ENCODE measurements at regions not wholly inside any gene's neighbourhood (a gene's known extent, or its start where the extent isn't known, plus 50 kb on each side); places are given as distances from the start of the nearest gene placed in this dataset.

GRCh38 chr3:31389939-31390338 is 142.8 kb upstream of the STT3B start:
- Histone ChIP-seq H3K4me1 (ENCODE audit: control insufficient read depth in 1 of 2, insufficient read depth in 2 of 2, low read length in 2 of 2) (no peaks in the 10 kb centered on the region), H3K18ac (ENCODE audit: low read length) (no peak overlapping the region), H3K36me3 (ENCODE audit: control insufficient read depth in 1 of 2, insufficient read depth in 2 of 2, low read length in 2 of 2) (no peaks in the 10 kb centered on the region), H3K27me3 (ENCODE audit: insufficient read depth, low read length) (no peaks in the 10 kb centered on the region), H2AFZ (ENCODE audit: insufficient read depth, low read length, poor library complexity) (no peak overlapping the region), H3K79me2 (ENCODE audit: control insufficient read depth, insufficient read depth, low read length, poor library complexity) (no peaks in the 10 kb centered on the region), H4K91ac (ENCODE audit: low read depth, low read length) (no peak overlapping the region), H2BK12ac (ENCODE audit: low read length) (no peak overlapping the region), H3K4me3 (ENCODE audit: low read depth, low read length) (no peak overlapping the region), H3K9me3 (ENCODE audit: insufficient read depth, low read depth, low read length) (no peaks in the 10 kb centered on the region), H3K9ac (ENCODE audit: low read length) (no peak overlapping the region), H2AK5ac (ENCODE audit: low read length) (no peak overlapping the region), H3K79me1 (ENCODE audit: low read length) (no peaks in the 10 kb centered on the region), H3K14ac (ENCODE audit: low read length) (no peak overlapping the region), H3K27ac (ENCODE audit: low read depth, low read length) (no peak overlapping the region), H4K8ac (ENCODE audit: low read depth, low read length) (no peak overlapping the region), H2BK5ac (ENCODE audit: low read depth, low read length, poor library complexity) (no peak overlapping the region), H4K12ac (ENCODE audit: low read depth, low read length) (no peak overlapping the region), H3K4me2 (ENCODE audit: low read length) (no peak overlapping the region), H2BK120ac (ENCODE audit: insufficient read depth, low read length, poor library complexity) (no peak overlapping the region), H3K23ac (ENCODE audit: low read length) (no peak overlapping the region), H3K4ac (ENCODE audit: low read depth, low read length) (no peak overlapping the region)
- no peak for DNase-seq
- WGBS (ENCODE audit: extremely low coverage, insufficient coverage, insufficient read length), result no CpG with 5 or more reads among the region's 1 CpG

- Histone ChIP-seq H4K12ac (ENCODE audit: low read depth, low read length) (no peak overlapping the region), H3K27ac (ENCODE audit: low read depth, low read length) (no peak overlapping the region), H2AFZ (ENCODE audit: insufficient read depth, low read length, poor library complexity) (no peak overlapping the region), H2BK120ac (ENCODE audit: insufficient read depth, low read length, poor library complexity) (no peak overlapping the region), H2BK12ac (ENCODE audit: low read length) (no peak overlapping the region), H3K9me3 (ENCODE audit: insufficient read depth, low read depth, low read length) (no peaks in the 10 kb centered on the region), H3K79me2 (ENCODE audit: control insufficient read depth, insufficient read depth, low read length, poor library complexity) (no peaks in the 10 kb centered on the region), H3K14ac (ENCODE audit: low read length) (no peak overlapping the region), H2BK5ac (ENCODE audit: low read depth, low read length, poor library complexity) (no peak overlapping the region), H3K18ac (ENCODE audit: low read length) (no peak overlapping the region), H3K4ac (ENCODE audit: low read depth, low read length) (no peak overlapping the region), H2AK5ac (ENCODE audit: low read length) (no peak overlapping the region), H3K4me2 (ENCODE audit: low read length) (no peak overlapping the region), H3K36me3 (ENCODE audit: control insufficient read depth in 1 of 2, insufficient read depth in 2 of 2, low read length in 2 of 2) (no peaks in the 10 kb centered on the region), H3K4me3 (ENCODE audit: low read depth, low read length) (no peak overlapping the region), H3K27me3 (ENCODE audit: insufficient read depth, low read length) (no peaks in the 10 kb centered on the region), H3K4me1 (ENCODE audit: control insufficient read depth in 1 of 2, insufficient read depth in 2 of 2, low read length in 2 of 2) (no peaks in the 10 kb centered on the region), H4K8ac (ENCODE audit: low read depth, low read length) (no peak overlapping the region), H3K9ac (ENCODE audit: low read length) (no peak overlapping the region), H4K91ac (ENCODE audit: low read depth, low read length) (no peak overlapping the region), H3K23ac (ENCODE audit: low read length) (no peak overlapping the region), H3K79me1 (ENCODE audit: low read length) (no peaks in the 10 kb centered on the region)
- no CpG with 5 or more reads among the region's 2 CpGs for WGBS (ENCODE audit: extremely low coverage, insufficient coverage, insufficient read length)
- no peak for DNase-seq
Observed at GRCh38 chr3:31390466-31390865, 142.3 kb upstream of the STT3B start.

GRCh38 chr3:31391150-31391549 is 141.6 kb upstream of the STT3B start:
- no peaks in the 10 kb centered on the region for H3K27me3 ChIP-seq (ENCODE audit: insufficient read depth, low read length)
- no peaks in the 10 kb centered on the region for H3K79me1 ChIP-seq (ENCODE audit: low read length)
- no peak overlapping the region for H3K9ac ChIP-seq (ENCODE audit: low read length)
- no peak overlapping the region for H3K18ac ChIP-seq (ENCODE audit: low read length)
- no peak overlapping the region for H2AFZ ChIP-seq (ENCODE audit: insufficient read depth, low read length, poor library complexity)
- no peak overlapping the region for H3K4me3 ChIP-seq (ENCODE audit: low read depth, low read length)
- no peak overlapping the region for H3K4ac ChIP-seq (ENCODE audit: low read depth, low read length)
- no peak overlapping the region for H4K8ac ChIP-seq (ENCODE audit: low read depth, low read length)
- H2AK5ac ChIP-seq (ENCODE audit: low read length), result no peak overlapping the region
- H2BK12ac ChIP-seq (ENCODE audit: low read length), result no peak overlapping the region
- no peaks in the 10 kb centered on the region for H3K36me3 ChIP-seq (ENCODE audit: control insufficient read depth in 1 of 2, insufficient read depth in 2 of 2, low read length in 2 of 2)
- H4K91ac ChIP-seq (ENCODE audit: low read depth, low read length), result no peak overlapping the region
- H3K79me2 ChIP-seq (ENCODE audit: control insufficient read depth, insufficient read depth, low read length, poor library complexity), result no peaks in the 10 kb centered on the region
- no peak overlapping the region for H3K27ac ChIP-seq (ENCODE audit: low read depth, low read length)
- H3K4me1 ChIP-seq (ENCODE audit: control insufficient read depth in 1 of 2, insufficient read depth in 2 of 2, low read length in 2 of 2), result no peaks in the 10 kb centered on the region
- H4K12ac ChIP-seq (ENCODE audit: low read depth, low read length), result no peak overlapping the region
- no peak overlapping the region for H3K14ac ChIP-seq (ENCODE audit: low read length)
- no peak overlapping the region for H3K4me2 ChIP-seq (ENCODE audit: low read length)
- WGBS (ENCODE audit: extremely low coverage, insufficient coverage, insufficient read length), result no CpG with 5 or more reads among the region's 3 CpGs
- no peak overlapping the region for H3K23ac ChIP-seq (ENCODE audit: low read length)
- no peak for DNase-seq
- no peak overlapping the region for H2BK5ac ChIP-seq (ENCODE audit: low read depth, low read length, poor library complexity)
- H3K9me3 ChIP-seq (ENCODE audit: insufficient read depth, low read depth, low read length), result no peaks in the 10 kb centered on the region
- H2BK120ac ChIP-seq (ENCODE audit: insufficient read depth, low read length, poor library complexity), result no peak overlapping the region

GRCh38 chr3:31392568-31392967 is 140.2 kb upstream of the STT3B start:
- DNase-seq, result no peak
- H3K23ac ChIP-seq (ENCODE audit: low read length), result no peak overlapping the region

More at GRCh38 chr3:31392568-31392967, 140.2 kb upstream of the STT3B start:
- Histone ChIP-seq H2BK12ac (ENCODE audit: low read length) (no peak overlapping the region), H3K4me3 (ENCODE audit: low read depth, low read length) (no peak overlapping the region), H2BK5ac (ENCODE audit: low read depth, low read length, poor library complexity) (no peak overlapping the region), H3K4ac (ENCODE audit: low read depth, low read length) (no peak overlapping the region), H3K14ac (ENCODE audit: low read length) (no peak overlapping the region), H2BK120ac (ENCODE audit: insufficient read depth, low read length, poor library complexity) (no peak overlapping the region), H3K4me2 (ENCODE audit: low read length) (no peak overlapping the region), H2AFZ (ENCODE audit: insufficient read depth, low read length, poor library complexity) (no peak overlapping the region), H3K27me3 (ENCODE audit: insufficient read depth, low read length) (no peaks in the 10 kb centered on the region), H4K8ac (ENCODE audit: low read depth, low read length) (no peak overlapping the region), H3K9me3 (ENCODE audit: insufficient read depth, low read depth, low read length) (no peaks in the 10 kb centered on the region), H3K9ac (ENCODE audit: low read length) (no peak overlapping the region), H3K18ac (ENCODE audit: low read length) (no peak overlapping the region), H4K91ac (ENCODE audit: low read depth, low read length) (no peak overlapping the region), H3K27ac (ENCODE audit: low read depth, low read length) (no peak overlapping the region), H2AK5ac (ENCODE audit: low read length) (no peak overlapping the region), H3K4me1 (ENCODE audit: control insufficient read depth in 1 of 2, insufficient read depth in 2 of 2, low read length in 2 of 2) (no peaks in the 10 kb centered on the region), H3K79me1 (ENCODE audit: low read length) (no peaks in the 10 kb centered on the region), H3K79me2 (ENCODE audit: control insufficient read depth, insufficient read depth, low read length, poor library complexity) (no peaks in the 10 kb centered on the region), H3K36me3 (ENCODE audit: control insufficient read depth in 1 of 2, insufficient read depth in 2 of 2, low read length in 2 of 2) (no peaks in the 10 kb centered on the region), H4K12ac (ENCODE audit: low read depth, low read length) (no peak overlapping the region)
- no CpG with 5 or more reads among the region's 2 CpGs for whole genome bisulfite sequencing (ENCODE audit: extremely low coverage, insufficient coverage, insufficient read length)

Measured in trophoblast cell (in vitro differentiated cells and primary cell).